ENCODE measurements at regions not wholly inside any gene's neighbourhood (a gene's known extent, or its start where the extent isn't known, plus 50 kb on each side); places are given as distances from the start of the nearest gene placed in this dataset.
"Not testable (repeated sequence)": the region's sequence is repeated elsewhere in the genome, so short reads cannot be mapped to it uniquely, and the experiment has no call there.

DNA sequence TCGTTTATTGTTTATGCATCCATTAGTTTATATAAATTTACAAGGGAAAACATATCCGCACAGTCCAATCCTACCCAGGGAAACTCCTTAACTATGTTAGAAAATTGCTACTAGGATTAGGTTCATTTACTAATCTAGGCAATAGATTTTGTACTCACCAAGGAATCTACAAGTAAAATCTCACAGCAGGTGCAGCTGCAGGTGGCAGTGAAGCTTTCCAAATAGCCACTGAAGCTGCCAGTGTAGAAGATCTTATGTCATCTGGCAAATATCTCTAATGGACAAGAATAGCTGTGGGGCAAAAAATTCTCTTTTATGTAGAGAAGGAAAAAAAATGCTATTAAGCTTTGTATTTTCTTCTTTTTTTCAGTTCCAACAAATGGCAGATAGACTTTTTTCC lies 963.4 kb upstream of the ADGRL4 start:
- DNase-seq: no peak

DNA sequence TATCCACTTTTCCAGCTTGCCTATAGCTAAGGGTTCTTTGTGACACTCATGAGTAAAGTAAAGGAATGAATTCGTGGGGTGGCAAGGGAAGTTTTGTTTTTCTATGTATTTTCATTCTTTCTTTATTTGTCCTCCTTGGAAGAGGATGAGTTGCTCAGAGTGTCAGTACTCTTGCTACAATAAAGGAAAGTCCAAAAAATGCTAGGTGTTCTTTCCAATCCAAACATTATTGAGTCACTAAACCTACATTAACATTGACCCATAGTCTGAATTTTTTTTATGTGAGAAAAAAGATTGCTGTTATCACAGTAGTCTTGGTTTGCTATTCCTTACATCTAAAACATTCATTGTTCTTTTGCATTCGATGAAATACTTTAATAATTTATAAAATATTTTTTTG lies 959.9 kb upstream of the ADGRL4 start:
- DNase-seq: no peak

DNA sequence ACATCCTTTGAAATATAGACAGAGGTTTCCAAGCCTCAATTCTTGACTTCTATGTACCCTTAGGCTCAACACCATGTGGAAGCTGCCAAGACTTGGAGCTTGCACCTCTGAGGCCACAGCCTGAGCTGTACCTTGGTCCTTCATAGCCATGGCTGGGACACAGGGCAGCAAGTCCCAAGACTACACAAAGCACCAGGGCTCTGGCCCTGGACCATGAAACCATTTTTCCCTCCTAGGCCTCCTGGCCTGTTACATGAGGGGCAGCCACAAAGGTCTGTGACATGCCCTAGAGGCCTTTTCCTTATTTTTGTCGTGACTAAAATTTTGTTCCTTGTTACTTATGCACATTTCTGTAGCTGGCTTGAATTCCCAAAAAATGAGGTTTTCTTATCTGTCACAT lies 953.1 kb upstream of the ADGRL4 start:
- DNase-seq: no peak

DNA sequence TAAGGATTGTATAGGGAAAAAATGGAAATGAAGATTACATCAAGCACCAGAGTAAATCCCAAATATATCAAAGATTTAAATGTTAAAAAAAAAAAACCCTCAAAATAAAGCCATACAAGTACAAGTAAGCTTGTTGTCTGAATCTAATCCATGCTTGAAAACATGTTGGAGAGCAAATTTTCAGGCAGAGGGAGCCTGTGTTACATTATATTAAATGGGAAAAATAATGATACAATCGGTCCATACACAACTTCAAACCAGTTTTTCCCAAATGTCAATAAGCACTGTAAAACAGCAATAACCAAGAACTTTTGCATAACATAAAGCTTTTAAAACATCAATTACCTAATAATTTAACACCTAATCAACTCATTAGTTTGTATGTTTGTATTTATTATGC lies 949.4 kb upstream of the ADGRL4 start:
- peak in 1 of 2 donors; percentile 8 for DNase-seq

DNA sequence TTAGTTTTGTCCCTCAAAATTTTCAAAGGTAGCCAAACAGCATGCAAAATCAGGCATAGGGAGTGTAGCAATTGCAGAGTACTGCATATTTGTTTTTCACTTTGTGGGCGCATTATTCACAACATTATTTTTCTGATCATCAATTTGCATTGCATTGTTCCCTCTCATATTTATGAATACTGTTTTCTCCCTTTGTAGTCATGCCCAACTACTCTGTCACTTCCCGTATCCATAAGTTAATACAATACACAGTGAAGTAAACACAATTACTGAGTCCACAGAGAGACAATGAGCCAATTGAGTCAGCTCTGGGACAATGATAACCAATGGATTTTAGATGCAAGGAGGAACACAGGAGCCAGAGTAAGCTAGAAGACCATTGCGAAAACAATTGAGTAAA lies 944.0 kb upstream of the ADGRL4 start:
- DNase-seq: no peak

DNA sequence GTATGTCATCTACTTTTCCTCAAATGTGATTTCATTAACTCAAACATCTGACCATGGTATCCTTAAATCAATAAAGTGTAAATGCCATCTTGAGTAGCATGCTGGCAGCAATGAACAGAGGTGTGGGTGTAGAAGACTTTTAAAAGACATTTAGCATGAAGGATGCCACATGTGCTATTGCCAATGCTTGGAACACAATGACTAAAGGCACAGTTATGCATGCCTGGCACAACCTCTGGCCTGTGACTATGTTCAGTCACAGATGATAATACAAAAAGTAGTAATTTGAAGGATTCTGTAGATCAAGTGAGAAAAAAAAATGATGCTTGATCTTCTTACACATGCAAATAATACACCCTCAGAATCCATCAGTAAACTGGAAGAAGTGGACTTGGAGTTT lies 938.9 kb upstream of the ADGRL4 start:
- DNase-seq: no peak

DNA sequence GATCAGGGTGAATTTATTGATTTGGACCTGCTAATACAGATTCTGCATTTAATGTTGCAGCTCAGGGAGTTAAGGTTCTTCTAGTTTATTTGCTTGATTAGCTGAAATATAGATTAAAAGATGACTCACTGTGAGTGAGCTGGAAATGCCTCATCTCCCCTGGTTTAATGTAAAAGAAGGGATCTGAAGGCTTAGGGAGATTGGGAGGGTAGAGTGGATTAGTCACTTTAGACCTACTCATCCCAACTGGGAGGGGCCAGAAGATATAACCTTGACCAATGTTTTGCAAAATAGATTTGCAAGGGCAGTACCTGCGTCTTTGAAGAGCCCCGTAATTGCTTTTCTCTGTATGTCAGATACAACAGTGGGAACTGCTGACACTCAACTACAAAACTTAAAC lies 922.8 kb upstream of the ADGRL4 start:
- DNase-seq: no peak

DNA sequence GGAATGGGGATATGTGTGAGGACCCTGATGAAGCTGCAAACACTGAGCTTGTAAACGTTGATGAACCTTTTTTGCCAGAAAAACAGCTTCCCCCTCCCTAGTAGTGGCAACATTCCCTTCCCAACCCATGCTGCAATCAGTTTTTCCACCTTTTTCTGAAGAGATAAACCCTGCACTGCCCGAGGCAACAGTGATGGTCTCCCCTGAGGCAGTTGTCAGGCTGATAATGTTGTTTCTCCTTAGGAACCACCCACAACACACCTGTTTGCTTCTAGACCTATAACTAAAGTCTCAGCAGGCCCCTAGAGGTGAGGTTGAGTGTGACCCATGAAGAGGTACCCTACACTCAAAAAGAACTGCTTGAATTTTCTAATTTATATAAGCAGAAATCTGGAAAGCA lies 922.4 kb upstream of the ADGRL4 start:
- DNase-seq: no peak

DNA sequence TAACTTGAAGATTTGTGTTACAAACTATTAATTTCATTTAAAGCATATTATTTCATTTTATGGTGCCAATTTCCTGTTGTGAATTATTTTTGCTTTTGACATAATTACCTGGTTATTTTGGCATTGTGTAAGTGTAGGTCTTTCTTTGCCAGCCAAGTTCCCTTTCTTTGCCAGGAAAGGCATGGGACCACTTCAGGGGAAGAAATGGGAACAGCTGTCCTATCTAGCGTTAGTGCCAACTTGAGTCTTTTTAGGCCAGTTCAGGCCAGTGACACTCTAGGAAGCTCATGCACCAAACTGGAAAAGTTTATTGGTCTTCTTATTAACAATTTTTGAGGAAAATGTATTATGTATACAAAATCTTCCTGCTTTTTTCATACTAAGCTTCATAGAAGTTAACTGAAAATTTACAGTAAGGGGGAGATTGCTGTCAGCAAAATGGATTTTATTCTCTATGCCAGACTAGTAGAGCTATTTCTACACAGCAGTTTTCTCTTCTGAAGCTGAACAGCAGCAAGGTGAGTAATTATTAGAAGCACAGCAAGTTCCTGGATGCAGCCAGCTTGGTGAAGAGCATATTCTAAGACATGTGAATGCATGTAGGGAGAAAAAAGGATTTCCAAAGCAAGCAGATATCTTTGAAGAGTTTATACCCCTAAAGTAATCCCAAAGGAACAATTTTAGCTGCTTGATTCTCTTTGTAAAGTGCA lies 914.6 kb upstream of the ADGRL4 start:
- DNase-seq: no peak

DNA sequence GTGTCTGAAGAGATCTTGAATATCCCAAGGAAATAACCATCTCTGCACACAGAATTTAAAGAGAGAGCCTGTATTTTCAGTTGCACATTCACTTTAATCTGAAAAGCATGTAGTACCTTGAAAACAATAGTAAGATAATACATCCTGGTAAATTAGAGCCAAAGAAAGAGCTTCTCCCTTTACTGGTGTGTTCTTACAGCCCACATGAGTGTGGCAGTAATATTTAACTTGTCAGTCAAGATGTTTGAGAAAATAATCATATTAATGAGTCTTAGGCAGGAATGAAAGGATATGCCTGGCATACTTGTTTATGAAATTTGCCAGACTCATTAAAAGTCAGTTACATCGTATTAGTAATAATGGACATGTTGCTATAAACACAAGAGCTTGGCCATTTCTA lies 908.4 kb upstream of the ADGRL4 start:
- peak in 1 of 2 donors; percentile 9 for DNase-seq

DNA sequence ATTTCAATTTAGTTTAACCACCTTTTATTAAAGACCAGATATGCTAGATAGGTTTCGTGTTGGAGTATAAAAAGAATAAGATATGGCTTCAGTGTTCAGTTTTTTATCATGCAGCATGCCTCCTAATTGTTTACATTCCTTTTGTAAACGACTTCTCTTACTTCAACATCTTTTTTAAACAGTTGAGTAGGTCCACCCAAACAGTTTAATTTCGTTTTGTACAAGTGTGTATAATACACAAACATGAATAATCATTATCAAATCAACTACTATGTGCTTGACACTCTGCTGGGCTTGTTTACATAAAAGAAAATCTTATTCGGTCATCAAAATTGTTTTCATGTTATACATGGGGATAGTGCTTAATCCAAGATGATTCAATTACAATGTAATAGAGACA lies 906.3 kb upstream of the ADGRL4 start:
- no peak for DNase-seq

DNA sequence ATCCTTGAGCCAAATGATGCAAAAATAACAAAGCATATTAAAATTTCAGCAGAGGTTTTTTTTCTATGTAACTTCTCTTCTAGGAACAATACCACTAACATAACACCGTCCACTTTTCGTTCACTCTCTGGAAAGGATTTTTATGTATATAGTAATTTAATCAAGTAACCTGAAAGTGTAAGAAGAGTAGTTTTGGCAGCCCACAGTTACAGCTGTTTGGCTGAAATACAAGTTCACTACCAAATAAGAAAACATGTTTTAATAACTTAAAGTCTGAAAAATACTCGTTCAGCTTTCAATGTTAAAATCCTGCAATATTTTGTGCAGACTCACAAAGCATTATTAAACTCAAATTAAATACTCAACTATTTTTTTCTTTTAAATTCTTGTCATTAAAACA lies 896.8 kb upstream of the ADGRL4 start:
- DNase-seq: no peak

DNA sequence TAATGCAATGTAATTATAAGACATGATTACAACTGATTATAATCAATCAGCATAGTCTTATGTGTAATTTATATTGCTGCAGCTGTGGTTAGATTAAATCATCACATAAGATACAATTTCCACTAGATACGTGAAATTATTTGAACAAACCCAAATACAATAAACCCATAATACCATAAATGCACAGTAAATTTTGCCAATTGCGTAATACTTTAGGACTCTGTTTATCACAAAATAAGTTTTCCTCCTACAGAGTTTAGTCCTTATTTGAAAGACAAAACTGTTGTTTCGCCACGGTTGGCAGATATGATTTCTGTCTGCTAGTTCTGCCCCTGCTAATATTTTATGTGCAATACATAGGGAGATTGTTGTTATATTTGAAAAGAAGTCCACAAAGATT lies 895.9 kb upstream of the ADGRL4 start:
- no peak for DNase-seq

DNA sequence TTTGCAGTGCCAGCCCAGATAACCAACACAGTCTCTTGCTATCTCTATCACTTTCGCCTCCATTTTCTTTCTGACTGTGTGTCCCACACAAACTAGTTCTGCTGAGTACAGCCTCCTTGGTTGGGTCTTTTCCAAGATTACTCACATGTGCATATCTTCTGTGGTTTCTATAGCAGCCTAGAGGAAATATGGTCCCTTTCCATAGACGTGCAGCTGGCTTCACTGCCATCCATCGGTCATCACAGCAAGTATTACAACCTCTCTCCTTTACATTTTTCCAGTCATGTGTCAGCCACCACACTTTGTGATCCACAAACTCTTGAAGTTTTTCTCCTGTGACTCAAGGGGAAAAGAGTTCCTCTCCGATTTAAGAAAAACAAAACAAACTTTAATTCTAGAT lies 893.4 kb upstream of the ADGRL4 start:
- DNase-seq: no peak

DNA sequence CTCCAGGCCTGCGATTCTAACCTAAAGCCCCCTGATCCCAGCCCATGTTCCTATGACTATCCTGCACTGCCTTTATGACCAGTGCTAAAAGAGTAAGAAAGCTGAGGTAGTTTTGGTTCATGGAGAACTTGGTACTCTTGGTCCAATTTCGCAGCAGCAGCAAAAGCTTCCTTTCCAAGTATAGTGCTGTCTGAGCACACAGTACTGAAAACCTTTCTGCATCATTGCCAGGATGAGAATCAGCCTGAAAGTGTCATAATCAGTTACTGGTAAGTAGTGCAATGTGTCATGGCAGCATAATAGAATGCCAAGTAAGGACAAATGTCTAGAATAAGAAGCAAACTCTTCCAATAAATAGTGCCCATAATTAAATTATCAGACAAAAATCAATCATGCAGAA lies 889.6 kb upstream of the ADGRL4 start:
- DNase-seq: no peak

DNA sequence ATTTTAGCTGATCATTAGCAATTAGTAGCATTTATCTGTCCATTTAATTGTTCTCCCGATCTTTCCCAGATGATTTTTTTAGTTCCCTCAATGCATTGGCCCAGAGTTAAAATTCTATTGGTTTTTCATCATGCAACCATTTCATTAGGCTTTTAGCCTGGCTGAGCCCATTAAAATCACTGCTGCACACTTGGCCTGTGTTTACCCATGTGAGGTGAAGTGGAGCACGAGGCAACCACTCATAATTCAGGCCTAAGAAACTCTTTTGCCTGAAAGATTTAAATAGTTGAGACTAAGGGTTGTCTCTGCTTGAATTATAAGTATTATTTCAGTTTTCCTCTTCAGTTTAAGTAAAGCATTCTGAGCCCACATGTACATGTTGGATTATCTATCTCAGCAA lies 889.0 kb upstream of the ADGRL4 start:
- DNase-seq: no peak

DNA sequence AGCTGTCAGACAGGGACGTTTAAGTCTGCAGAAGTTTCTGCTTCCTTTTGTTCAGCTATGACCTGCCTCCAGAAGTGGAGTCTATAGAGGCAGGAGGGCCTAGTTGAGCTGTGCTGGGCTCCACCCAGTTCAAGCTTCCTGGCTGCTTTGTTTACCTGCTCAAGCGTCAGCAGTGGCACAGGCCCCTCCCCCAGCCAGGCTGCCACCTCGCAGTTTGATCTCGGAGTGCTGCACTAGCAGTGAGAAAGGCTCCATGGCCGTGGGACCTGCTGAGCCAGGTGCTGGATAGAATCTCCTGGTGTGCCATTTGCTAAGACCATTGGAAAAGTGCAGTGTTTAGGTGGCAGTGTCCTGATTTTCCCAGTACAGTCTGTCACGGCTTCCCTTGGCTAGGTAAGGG lies 887.6 kb upstream of the ADGRL4 start:
- not testable (repeated sequence) for DNase-seq

DNA sequence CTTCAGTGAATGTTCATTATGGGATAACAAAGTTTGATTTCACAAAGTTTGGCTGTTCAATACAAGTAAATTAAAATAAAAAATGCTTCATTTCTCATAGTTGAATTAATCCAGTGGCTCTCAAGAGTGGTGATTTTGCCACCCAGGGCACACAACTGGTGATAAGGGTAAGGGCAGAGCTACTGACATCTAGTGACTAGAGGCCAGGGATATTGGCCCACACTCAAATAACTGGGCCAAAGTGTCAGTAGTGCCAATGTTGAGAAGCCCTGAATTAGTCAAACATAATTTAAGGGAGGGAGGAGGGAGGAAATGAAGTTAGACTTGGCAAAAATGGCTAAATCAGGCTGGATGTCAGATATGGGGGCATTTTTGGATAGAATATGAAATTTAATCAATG lies 880.5 kb upstream of the ADGRL4 start:
- no peak for DNase-seq

DNA sequence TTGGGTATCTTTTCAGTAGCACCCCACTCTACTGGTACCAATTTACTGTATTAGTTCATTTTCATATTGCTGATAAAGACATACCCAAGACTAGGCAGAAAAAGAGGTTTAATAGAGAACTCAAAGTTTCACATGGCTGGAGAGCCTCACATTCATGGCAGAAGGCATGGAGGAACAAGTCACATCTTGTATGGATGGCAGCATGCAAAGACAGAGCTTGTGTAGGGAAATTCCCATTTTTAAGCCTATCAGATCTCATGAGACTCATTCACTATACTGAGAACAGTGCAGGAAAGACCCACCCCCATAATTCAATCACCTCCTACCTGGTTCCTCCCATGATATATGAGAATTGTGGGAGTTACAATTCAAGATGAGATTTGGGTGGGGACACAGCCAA lies 878.6 kb upstream of the ADGRL4 start:
- no peak for DNase-seq

DNA sequence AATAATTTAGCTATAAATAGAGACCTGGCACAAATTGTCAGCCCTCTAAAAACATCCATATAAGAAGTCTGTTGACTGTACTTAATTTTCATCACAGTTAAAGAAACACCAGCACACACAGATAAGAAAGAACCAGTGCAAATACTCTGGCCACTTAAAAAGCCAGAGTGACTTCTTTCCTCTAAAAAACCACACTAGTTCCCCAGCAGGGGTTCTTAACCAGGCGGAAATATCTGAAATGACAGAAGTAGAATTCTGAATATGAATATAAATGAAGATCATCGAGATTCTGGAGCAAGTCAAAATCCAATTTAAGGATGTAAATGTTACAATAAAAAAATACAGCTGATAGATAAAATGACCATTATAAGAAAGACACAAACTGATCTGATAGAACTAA lies 870.6 kb upstream of the ADGRL4 start:
- no peak for DNase-seq

DNA sequence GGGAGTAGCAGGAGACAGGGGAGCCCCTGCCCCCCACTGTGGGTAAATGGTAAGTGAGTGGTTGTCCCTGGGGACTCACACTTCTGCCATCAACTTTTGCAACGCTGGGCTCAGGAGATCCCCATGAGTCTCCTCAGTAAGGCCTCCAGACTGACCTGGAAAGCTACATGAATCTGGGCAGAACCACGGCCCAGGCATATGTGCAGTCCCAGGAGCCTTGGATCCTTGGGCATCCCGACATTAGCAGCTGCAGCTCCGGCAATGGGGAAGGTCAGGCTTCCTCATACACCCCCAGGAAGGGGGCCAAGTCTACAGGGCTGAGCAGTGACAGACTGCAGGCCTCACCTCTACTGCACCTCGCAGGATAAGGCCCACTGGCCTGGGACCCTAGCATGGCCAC lies 868.7 kb upstream of the ADGRL4 start:
- DNase-seq: no peak

DNA sequence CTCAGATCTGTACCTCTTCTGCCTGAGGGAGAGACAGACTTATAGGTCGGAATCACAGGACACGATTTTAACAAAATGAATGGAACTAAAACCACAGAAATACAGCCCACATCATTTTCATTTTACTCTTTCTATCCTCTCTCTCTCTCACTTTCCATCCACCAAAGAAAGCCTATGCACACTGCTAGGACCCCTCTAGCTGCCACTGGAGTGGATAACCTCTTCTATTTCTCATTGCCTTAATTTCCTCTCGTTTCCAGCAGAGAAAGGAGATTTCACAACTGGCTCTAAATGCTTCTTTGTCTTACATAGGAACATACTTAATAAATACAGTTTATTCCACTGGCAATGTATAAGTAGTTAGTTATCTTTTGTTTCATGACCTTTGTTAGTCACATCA lies 867.8 kb upstream of the ADGRL4 start:
- DNase-seq: no peak

DNA sequence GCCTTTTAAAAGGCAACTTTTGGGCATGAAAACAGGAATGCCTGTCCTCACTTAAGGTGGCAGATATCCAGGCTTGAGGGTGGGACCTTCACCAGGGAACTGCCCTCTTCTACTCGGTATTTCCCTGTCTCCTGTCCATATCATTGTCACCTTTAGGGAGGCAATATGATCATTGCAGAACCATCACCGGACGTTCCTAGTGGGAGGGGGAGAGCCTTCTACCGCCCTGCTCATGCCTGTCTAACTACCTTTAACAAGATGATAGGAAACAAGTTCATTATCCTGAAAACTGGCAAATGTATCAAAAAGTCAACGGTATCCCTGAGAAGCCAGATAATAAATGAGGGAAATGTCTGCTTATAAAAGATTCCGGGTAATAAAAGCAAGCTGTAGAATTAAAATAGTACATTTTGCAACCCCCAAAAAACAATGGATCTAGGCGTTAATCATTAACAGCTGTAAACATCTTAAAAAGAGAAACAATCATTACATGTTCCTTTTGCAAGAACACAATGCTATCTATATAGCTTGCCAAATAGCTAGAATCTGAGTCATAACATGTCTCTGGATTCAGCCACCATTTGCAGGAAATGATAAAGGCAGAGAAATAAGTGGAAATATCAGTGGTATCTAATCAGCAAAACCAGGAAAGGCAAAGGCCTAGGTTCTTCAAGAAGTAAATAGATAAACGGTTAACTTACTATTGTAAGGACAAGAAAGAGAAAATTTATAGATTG lies 852.9 kb upstream of the ADGRL4 start:
- DNase-seq: no peak

DNA sequence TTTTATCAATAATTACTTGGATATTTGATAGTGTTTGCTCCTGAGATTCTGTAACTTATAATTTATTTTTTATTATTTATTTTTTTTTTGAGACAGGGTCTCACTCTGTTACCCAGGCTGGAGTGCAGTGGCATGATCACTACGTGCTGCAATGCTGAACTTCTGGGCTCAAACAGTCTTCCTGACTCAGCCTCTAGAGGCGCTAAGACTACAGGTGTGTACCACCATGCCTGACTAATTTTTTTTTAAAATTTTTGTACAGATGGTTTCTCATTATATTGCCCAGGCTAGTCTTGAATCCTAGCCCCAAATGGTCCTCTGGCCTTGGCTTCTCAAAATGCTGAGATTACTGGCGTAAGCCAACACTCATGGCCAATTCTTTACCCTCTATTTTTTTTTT lies 845.5 kb upstream of the ADGRL4 start:
- no peak for DNase-seq

All from right lung (tissue), 2 donors.